AG04450 (cell line): ENCODE measurements at regions not wholly inside any gene's neighbourhood (a gene's known extent, or its start where the extent isn't known, plus 50 kb on each side); places are given as distances from the start of the nearest gene placed in this dataset.

ENCODE experiments used
- CTCF ChIA-PET: fragments of 300-600, 350-600 bp; formaldehyde crosslinking; extraction: SDS; loops from one replicate; lab custom pipeline; 2022; ENCODE audit warnings: antibody characterized with exemption, inconsistent platforms; lab: Charles Lee
- POLR2A ChIA-PET: fragments of 350-600 bp; formaldehyde crosslinking; extraction: SDS; loops from one replicate; lab custom pipeline; 2021; ENCODE audit warnings: antibody characterized with exemption, inconsistent platforms; lab: Yijun Ruan, JAX
- DNase-seq: peaks from one replicate; pipeline ENCODE4 v3.0.0-alpha.2; 2011; ENCODE audit warnings: low read depth, low spot score
- H3K27ac ChIP-seq: one replicate; pipeline ENCODE4 v1.5.1; 2012; ENCODE audit warnings: low read depth, low read length, control low read depth
- H3K27me3 ChIP-seq: one replicate; pipeline ENCODE4 v1.6.0; 2012; ENCODE audit warnings: low read length; ENCODE audit not compliant: control insufficient read depth, insufficient read depth
- H3K4me3 ChIP-seq: 2 replicates; pipeline ENCODE4 v1.5.1; 2011; ENCODE audit warnings: mild to moderate bottlenecking, low read depth, low read length, control low read depth
- H3K9me3 ChIP-seq: 2 replicates; pipeline ENCODE4 v1.5.1; 2012; ENCODE audit warnings: low read length; ENCODE audit not compliant: control insufficient read depth, insufficient read depth
- TF ChIP-seq, protein P1 (sequence below): IDR thresholded peaks from 2 replicates; pipeline ENCODE4 v1.5.1; 2011; ENCODE audit warnings: low read depth, low read length, control low read depth, inconsistent platforms

DNA sequence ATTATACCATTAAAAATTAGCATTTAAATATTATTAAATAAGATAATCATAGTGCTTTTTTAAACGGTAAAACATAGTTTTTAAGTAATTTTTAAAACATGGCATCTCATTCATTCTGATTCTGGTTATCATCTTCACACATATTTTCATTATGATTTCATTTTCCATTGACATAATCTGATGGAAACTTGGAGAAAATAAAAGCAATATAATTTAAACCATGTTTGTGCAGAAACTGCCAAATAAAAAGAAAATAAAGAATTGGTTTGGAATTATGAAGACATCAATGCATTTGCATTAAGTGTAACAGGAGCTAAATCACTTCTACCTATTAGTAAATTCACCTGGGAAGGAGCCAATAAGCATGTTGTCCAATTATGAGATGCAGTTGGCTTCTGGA is 490.1 kb upstream of the CD180 start:
- Histone ChIP-seq H3K27me3 (no peaks in the 10 kb centered on the region), H3K4me3 (no peak overlapping the region), H3K27ac (no peak overlapping the region), H3K9me3 (no peaks in the 10 kb centered on the region)
- TF ChIP-seq, protein P1, sequence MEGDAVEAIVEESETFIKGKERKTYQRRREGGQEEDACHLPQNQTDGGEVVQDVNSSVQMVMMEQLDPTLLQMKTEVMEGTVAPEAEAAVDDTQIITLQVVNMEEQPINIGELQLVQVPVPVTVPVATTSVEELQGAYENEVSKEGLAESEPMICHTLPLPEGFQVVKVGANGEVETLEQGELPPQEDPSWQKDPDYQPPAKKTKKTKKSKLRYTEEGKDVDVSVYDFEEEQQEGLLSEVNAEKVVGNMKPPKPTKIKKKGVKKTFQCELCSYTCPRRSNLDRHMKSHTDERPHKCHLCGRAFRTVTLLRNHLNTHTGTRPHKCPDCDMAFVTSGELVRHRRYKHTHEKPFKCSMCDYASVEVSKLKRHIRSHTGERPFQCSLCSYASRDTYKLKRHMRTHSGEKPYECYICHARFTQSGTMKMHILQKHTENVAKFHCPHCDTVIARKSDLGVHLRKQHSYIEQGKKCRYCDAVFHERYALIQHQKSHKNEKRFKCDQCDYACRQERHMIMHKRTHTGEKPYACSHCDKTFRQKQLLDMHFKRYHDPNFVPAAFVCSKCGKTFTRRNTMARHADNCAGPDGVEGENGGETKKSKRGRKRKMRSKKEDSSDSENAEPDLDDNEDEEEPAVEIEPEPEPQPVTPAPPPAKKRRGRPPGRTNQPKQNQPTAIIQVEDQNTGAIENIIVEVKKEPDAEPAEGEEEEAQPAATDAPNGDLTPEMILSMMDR, result no peak
- DNase-seq, result no peak
- POLR2A ChIA-PET, result no interaction called here
- CTCF ChIA-PET, result no interaction called here

DNA sequence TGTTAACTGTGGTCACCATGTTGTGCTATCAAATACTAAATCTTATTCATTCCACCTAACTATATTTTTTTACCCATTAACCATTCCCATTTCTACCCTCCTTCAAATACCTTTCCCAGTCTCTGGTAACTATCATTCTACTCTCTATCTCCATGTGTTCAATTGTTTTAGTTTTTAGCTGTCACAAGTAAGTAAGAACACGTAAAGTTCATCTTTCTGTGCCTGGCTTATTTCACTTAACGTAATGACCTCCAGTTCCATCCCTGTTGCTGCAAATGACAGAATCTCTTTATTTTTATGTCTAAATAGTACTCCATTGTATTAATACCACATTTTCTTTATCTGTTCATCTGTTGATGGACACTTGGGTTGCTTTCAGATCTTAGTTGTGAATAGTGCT is 485.1 kb upstream of the CD180 start:
- POLR2A ChIA-PET, result no interaction called here
- Histone ChIP-seq H3K27ac (no peak overlapping the region), H3K4me3 (no peak overlapping the region), H3K9me3 (no peaks in the 10 kb centered on the region), H3K27me3 (no peaks in the 10 kb centered on the region)
- TF ChIP-seq, protein P1, result no peak
- no peak for DNase-seq
- CTCF ChIA-PET, result no interaction called here

DNA sequence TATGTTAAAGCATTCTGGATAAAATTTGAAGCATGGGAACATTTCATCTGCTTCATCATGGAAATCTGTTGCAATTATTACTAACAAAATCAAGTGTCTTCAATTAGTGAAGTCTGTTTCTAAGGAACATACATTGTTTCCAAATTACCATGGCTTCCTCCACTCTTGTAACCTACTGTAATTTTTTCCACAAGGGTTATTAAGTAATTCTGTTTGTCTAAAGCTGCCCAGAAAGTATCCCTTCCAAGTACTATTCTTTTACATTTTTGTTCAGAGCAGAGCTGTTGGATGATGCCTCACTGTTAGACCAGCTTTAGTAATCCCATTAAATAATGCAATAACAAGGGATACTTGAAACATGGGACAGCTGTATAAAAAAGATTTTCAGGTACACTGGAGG is 483.5 kb upstream of the CD180 start:
- ChIA-PET POLR2A (no interaction called here), CTCF (no interaction called here)
- no peak overlapping the region for H3K27ac ChIP-seq
- TF ChIP-seq, protein P1, result no peak
- H3K27me3 ChIP-seq, result no peaks in the 10 kb centered on the region
- H3K9me3 ChIP-seq, result no peaks in the 10 kb centered on the region
- H3K4me3 ChIP-seq, result no peak overlapping the region
- DNase-seq, result no peak

DNA sequence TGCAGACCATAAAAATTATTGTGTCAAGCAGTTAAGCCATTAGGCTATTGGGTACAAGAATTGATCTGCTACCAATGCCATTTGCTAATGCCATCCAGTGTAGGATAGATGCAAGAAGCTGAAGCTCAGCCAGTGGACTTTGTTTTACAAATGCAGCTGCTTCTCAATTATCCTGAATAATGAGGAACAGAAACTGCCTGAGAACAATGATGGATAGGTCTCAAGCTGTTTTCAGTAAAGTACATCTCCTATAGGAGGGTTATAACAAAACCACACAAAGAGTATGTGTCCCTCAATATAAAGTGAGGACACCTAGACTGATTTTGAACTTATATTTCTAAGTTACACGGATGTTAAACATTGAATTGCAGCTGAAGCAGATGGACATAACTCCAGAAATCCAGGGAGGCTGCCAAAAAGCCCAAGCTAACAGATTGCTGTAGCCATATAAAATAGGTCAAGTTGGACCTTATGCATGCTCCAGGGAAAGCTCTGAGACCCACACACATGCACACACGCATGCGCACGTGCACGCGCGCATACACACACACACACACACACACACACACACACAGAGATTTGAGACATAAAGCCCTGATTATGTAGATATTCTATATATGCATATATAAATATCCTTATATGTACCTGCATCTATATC is 482.7 kb upstream of the CD180 start:
- DNase-seq, result no peak
- CTCF ChIA-PET, result no interaction called here
- POLR2A ChIA-PET, result no interaction called here
- no peak overlapping the region for H3K4me3 ChIP-seq
- H3K27ac ChIP-seq, result no peak overlapping the region
- H3K27me3 ChIP-seq, result no peaks in the 10 kb centered on the region
- TF ChIP-seq, protein P1, result no peak
- H3K9me3 ChIP-seq, result no peaks in the 10 kb centered on the region

DNA sequence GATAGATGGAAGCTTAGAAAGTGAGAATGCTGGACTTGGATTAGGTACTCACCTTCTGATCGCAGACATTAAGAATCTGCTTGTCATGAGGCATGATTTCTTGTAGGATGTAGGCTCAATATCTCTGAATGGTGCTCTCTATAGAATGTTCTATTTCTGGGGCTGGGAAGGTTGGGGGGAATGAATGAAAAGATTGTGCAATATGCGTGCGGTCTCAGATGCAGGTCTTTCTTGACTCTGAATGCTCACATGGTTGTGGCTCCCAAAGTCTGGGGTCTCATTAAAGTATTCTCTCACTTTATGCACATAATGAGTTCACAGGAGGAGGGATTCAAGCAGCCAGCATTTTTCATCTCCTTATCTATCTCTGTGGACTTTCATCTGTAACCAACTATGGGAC is 482.0 kb upstream of the CD180 start:
- no peak for DNase-seq
- Histone ChIP-seq H3K9me3 (no peaks in the 10 kb centered on the region), H3K4me3 (no peak overlapping the region), H3K27me3 (no peaks in the 10 kb centered on the region), H3K27ac (no peak overlapping the region)
- POLR2A ChIA-PET, result no interaction called here
- CTCF ChIA-PET, result no interaction called here
- TF ChIP-seq, protein P1, result no peak
